ENCODE measurements at regions not wholly inside any gene's neighbourhood (a gene's known extent, or its start where the extent isn't known, plus 50 kb on each side); places are given as distances from the start of the nearest gene placed in this dataset.

DNA sequence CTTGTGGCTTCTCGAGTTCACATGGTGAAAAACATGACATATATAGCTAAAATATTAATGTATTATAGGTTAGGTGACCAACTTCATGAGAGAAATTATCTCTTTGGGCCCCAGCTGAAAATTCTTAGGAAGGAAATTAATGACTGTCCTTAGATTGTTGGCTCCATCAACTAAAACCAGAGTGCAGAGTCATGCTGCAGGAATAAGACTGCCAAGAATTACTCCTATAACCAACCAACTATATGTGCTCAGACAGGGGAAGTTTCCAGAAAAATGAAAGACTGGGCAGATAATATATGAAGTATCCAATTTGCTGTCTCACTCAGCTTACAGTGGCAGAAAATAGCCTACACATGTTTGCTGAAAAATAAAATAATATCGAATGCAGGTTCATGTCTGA, 71.0 kb upstream of the TMEFF2 start:
- Mint-ChIP-seq H3K4me1 (no peaks in the 10 kb centered on the region), H3K36me3 (ENCODE audit: low read depth) (no peaks in the 10 kb centered on the region), H3K9me3 (no peaks in the 10 kb centered on the region), H3K27ac (no peak overlapping the region), H3K4me3 (no peak overlapping the region), H3K27me3 (ENCODE audit: low read depth, poor library complexity) (no peaks in the 10 kb centered on the region)
- no peak for DNase-seq
- TF ChIP-seq, protein P1, sequence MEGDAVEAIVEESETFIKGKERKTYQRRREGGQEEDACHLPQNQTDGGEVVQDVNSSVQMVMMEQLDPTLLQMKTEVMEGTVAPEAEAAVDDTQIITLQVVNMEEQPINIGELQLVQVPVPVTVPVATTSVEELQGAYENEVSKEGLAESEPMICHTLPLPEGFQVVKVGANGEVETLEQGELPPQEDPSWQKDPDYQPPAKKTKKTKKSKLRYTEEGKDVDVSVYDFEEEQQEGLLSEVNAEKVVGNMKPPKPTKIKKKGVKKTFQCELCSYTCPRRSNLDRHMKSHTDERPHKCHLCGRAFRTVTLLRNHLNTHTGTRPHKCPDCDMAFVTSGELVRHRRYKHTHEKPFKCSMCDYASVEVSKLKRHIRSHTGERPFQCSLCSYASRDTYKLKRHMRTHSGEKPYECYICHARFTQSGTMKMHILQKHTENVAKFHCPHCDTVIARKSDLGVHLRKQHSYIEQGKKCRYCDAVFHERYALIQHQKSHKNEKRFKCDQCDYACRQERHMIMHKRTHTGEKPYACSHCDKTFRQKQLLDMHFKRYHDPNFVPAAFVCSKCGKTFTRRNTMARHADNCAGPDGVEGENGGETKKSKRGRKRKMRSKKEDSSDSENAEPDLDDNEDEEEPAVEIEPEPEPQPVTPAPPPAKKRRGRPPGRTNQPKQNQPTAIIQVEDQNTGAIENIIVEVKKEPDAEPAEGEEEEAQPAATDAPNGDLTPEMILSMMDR (IDR thresholded peaks at IDR 0.05): no peak

DNA sequence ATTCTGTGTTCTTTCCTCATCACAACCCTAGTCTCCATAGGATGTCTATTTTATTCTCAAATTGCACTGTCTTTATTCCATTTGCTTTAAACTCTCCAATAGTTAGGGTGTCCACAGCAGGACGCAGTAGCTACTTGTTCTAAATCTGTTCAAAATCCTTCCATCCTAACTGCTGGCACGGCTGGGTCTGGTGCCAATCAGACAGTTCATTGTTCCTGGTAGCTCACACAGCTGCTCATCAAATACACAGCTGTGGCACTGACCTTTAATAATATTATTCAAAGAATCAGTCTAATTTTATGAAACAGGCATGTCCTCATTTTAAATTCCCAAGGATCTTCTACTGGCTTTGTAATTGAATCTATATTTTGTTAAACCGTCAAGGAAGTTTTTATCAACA, 59.7 kb upstream of the TMEFF2 start:
- Mint-ChIP-seq H3K9me3 (no peaks in the 10 kb centered on the region), H3K4me1 (no peaks in the 10 kb centered on the region), H3K27me3 (ENCODE audit: low read depth, poor library complexity) (peaks cover 6% of the 10 kb centered on the region), H3K36me3 (ENCODE audit: low read depth) (no peaks in the 10 kb centered on the region), H3K27ac (no peak overlapping the region), H3K4me3 (no peak overlapping the region)
- DNase-seq: no peak
- TF ChIP-seq, protein P1 (IDR thresholded peaks at IDR 0.05): no peak

DNA sequence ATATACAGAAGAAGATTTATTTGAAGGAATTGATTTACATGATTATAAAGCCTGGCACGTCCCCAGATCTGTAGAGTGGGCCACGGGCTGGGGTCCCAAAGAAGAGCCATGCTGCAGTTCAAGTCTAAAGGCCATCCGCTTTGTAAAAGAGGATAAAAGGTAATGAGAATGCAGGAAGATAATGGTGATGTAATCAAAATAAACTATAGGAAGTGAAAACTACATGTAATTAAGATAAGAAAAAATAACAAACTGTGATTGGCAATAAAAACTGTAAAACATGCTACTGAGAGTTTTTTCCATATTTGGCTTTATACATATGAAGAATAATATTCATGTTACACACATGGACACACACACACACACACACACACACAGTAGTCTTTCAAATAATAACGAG, 59.0 kb upstream of the TMEFF2 start:
- H3K27ac Mint-ChIP-seq: no peak overlapping the region
- TF ChIP-seq, protein P1 (IDR thresholded peaks at IDR 0.05): no peak
- H3K4me1 Mint-ChIP-seq: no peaks in the 10 kb centered on the region

DNA sequence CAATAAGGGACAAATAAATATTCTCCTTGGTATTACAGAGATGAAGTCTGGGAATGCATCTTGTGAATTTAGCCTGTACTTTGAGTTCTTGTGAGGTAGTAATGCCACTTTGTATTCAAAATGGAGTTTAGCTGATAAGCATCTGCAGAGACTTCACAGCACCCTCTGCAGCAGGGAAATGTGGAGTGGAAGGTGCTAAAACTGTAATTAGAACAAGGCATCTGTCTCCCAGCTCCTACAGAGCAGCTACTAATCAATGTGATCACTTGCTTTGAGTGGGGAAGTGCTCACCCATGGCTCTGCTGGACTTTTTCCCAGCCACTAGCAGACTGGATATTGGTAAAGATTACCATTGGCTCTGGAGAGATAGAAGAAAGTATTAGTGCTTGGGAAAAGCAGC, 56.2 kb upstream of the TMEFF2 start:
- Mint-ChIP-seq H3K9me3 (no peaks in the 10 kb centered on the region), H3K27ac (no peak overlapping the region), H3K36me3 (ENCODE audit: low read depth) (no peaks in the 10 kb centered on the region), H3K27me3 (ENCODE audit: low read depth, poor library complexity) (peaks cover 6% of the 10 kb centered on the region), H3K4me3 (no peak overlapping the region), H3K4me1 (no peaks in the 10 kb centered on the region)
- no peak for DNase-seq
- TF ChIP-seq, protein P1 (IDR thresholded peaks at IDR 0.05): no peak

More for the DNA sequence above, 59.0 kb upstream of the TMEFF2 start:
- H3K27me3 Mint-ChIP-seq (ENCODE audit: low read depth, poor library complexity): peaks cover 6% of the 10 kb centered on the region
- no peak overlapping the region for H3K4me3 Mint-ChIP-seq
- H3K36me3 Mint-ChIP-seq (ENCODE audit: low read depth): no peaks in the 10 kb centered on the region
- H3K9me3 Mint-ChIP-seq: no peaks in the 10 kb centered on the region
- DNase-seq: no peak

DNA sequence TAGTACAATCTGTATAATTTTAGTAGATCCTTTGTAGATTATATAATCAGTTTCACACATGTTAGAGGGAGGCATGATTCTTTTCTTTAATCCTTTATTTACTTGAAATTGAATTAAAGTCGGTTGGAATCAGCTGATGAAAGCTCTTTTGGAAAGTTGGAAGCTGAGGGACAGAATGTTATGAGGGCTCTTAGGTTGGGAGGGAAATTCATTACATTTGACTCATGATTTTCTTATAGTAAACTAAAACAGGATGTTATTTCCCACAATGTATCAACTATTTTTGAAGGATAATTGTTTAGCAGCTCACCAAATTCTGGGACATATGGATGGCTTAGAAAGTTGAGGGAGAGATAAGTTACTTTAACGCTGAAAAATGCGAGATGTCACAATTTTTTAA, 52.7 kb upstream of the TMEFF2 start:
- Mint-ChIP-seq H3K4me3 (no peak overlapping the region), H3K27ac (no peak overlapping the region), H3K9me3 (no peaks in the 10 kb centered on the region), H3K27me3 (ENCODE audit: low read depth, poor library complexity) (peaks cover 4% of the 10 kb centered on the region), H3K4me1 (no peaks in the 10 kb centered on the region), H3K36me3 (ENCODE audit: low read depth) (no peaks in the 10 kb centered on the region)
- no peak for DNase-seq
- TF ChIP-seq, protein P1 (IDR thresholded peaks at IDR 0.05): no peak

DNA sequence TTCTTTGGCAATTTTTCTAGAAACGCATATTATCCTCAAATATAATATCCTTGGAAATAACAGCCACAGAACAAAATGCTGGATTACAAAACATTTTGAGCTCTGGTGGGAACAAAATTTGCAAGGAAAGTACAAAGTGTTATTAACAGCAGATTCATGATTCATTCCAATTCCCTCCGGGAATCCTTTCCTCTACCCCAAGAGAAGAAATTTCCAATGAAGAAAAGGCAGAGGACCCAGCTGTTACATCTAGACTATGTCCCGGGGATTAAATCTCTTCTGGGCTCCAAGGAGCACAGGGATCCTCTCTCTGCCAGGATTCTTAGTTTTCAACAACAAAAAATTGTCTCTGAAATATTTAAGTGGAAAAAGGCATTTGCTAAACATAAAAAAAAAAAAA, 51.6 kb upstream of the TMEFF2 start:
- TF ChIP-seq, protein P1 (IDR thresholded peaks at IDR 0.05): no peak
- no peaks in the 10 kb centered on the region for H3K36me3 Mint-ChIP-seq (ENCODE audit: low read depth)
- no peak overlapping the region for H3K4me3 Mint-ChIP-seq
- DNase-seq: no peak
- H3K9me3 Mint-ChIP-seq: no peaks in the 10 kb centered on the region
- no peaks in the 10 kb centered on the region for H3K4me1 Mint-ChIP-seq
- H3K27me3 Mint-ChIP-seq (ENCODE audit: low read depth, poor library complexity): peaks cover 4% of the 10 kb centered on the region
- no peak overlapping the region for H3K27ac Mint-ChIP-seq
